KMS-11 (cell line): ENCODE measurements at regions not wholly inside any gene's neighbourhood (a gene's known extent, or its start where the extent isn't known, plus 50 kb on each side); places are given as distances from the start of the nearest gene placed in this dataset.

Experiments used
- H2AFZ ChIP-seq: fragments of 200-600 bp; sonication (generic); 2 replicates; pipeline ENCODE4 v1.6.1; 2016; ENCODE audit warnings: antibody characterized with exemption, mixed run types, low read depth
- H3K27ac ChIP-seq: fragments of 200-600 bp; sonication (generic); 2 replicates; pipeline ENCODE4 v1.6.1; 2016; ENCODE audit warnings: mild to moderate bottlenecking, mixed run types
- H3K27me3 ChIP-seq: fragments of 200-600 bp; sonication (generic); 2 replicates; pipeline ENCODE4 v1.6.1; 2017; ENCODE audit warnings: mild to moderate bottlenecking, low read depth, mixed run types, moderate library complexity; ENCODE audit not compliant: insufficient read depth
- H3K36me3 ChIP-seq: fragments of 200-600 bp; sonication (generic); 2 replicates; pipeline ENCODE4 v1.6.1; 2017; ENCODE audit warnings: mild to moderate bottlenecking, mixed run types; ENCODE audit not compliant: insufficient read depth
- H3K4me1 ChIP-seq: fragments of 200-600 bp; sonication (generic); 2 replicates; pipeline ENCODE4 v1.6.1; 2016; ENCODE audit warnings: mild to moderate bottlenecking, low read depth, mixed run types; ENCODE audit not compliant: poor library complexity, severe bottlenecking
- H3K4me2 ChIP-seq: fragments of 200-600 bp; sonication (generic); 2 replicates; pipeline ENCODE4 v1.7.0; 2016; ENCODE audit warnings: mild to moderate bottlenecking, mixed run types
- H3K4me3 ChIP-seq: fragments of 200-600 bp; sonication (generic); IDR thresholded peaks from 2 replicates; pipeline ENCODE4 v1.6.1; 2017; ENCODE audit warnings: low read depth, low read length, mixed read lengths; ENCODE audit not compliant: insufficient read depth
- H3K79me2 ChIP-seq: fragments of 200-600 bp; sonication (generic); 2 replicates; pipeline ENCODE4 v1.6.1; 2016; ENCODE audit warnings: low read depth, mixed run types; ENCODE audit not compliant: insufficient read depth
- H3K9ac ChIP-seq: fragments of 200-600 bp; sonication (generic); 2 replicates; pipeline ENCODE4 v1.6.1; 2016; ENCODE audit warnings: mild to moderate bottlenecking, mixed run types
- H4K20me1 ChIP-seq: fragments of 200-600 bp; sonication (generic); 2 replicates; pipeline ENCODE4 v1.6.1; 2016; ENCODE audit warnings: mild to moderate bottlenecking, mixed run types; ENCODE audit not compliant: insufficient read depth
- CTCF ChIP-seq: fragments of 200-600 bp; sonication (generic); conservative IDR thresholded peaks from 2 replicates; pipeline ENCODE4 v1.6.1; 2017; ENCODE audit warnings: low read depth, mild to moderate bottlenecking, antibody characterized with exemption, low read length, moderate library complexity, mixed read lengths

GRCh38 chr6:148240461-148240840, 102.2 kb upstream of the SASH1 start:
- no peak overlapping the region for H3K4me3 ChIP-seq
- H3K4me1 ChIP-seq = no peaks in the 10 kb centered on the region
- H3K9ac ChIP-seq = no peak overlapping the region
- no peaks in the 10 kb centered on the region for H4K20me1 ChIP-seq
- no peak overlapping the region for H3K27ac ChIP-seq
- no peak overlapping the region for H3K4me2 ChIP-seq
- no peak for TF ChIP-seq CTCF
- no peaks in the 10 kb centered on the region for H3K27me3 ChIP-seq
- no peaks in the 10 kb centered on the region for H3K36me3 ChIP-seq
- no peak overlapping the region for H2AFZ ChIP-seq
- H3K79me2 ChIP-seq = no peaks in the 10 kb centered on the region

DNA sequence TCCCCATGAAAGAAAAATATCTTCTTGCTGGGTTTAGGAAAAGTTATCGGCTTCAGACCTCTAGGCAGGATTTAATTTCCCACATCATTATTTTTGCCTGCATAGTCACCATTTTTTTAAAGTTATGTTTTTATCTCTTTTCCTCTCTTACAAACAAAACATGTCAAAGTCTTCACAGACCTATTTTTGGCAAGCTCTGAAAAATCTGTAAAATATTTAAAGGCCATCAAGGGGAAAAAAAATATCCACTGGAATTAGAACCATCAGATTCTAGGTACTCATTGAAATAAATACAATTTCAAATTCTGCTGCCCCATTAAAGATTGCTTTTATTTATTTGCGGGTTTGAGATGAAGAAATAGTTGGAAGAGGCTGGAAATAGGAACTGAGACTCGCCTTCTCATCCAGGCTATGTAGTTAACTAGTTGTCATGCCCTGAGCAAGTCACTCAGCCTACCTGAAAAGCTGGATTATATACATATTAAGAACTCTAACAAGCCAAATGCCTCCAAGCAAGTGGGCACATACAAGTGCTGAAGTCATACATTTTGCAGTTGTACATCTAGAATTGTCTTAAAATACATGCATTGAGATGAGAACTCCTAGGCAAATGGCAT, 101.7 kb upstream of the SASH1 start:
- no peaks in the 10 kb centered on the region for H3K4me1 ChIP-seq
- H3K4me2 ChIP-seq = no peak overlapping the region
- H3K79me2 ChIP-seq = no peaks in the 10 kb centered on the region
- H3K4me3 ChIP-seq = no peak overlapping the region
- H2AFZ ChIP-seq = no peak overlapping the region
- H3K9ac ChIP-seq = no peak overlapping the region
- H3K27me3 ChIP-seq = no peaks in the 10 kb centered on the region
- no peaks in the 10 kb centered on the region for H3K36me3 ChIP-seq
- no peak for TF ChIP-seq CTCF
- no peaks in the 10 kb centered on the region for H4K20me1 ChIP-seq
- H3K27ac ChIP-seq = no peak overlapping the region

GRCh38 chr6:148242180-148242579, 100.5 kb upstream of the SASH1 start:
- H3K27me3 ChIP-seq = no peaks in the 10 kb centered on the region
- H3K4me2 ChIP-seq = no peak overlapping the region
- no peaks in the 10 kb centered on the region for H3K36me3 ChIP-seq
- no peak overlapping the region for H2AFZ ChIP-seq
- H4K20me1 ChIP-seq = no peaks in the 10 kb centered on the region
- H3K79me2 ChIP-seq = no peaks in the 10 kb centered on the region
- no peak overlapping the region for H3K27ac ChIP-seq
- H3K9ac ChIP-seq = no peak overlapping the region
- no peak for TF ChIP-seq CTCF
- H3K4me1 ChIP-seq = no peaks in the 10 kb centered on the region
- H3K4me3 ChIP-seq = no peak overlapping the region

GRCh38 chr6:148244217-148244935, 98.3 kb upstream of the SASH1 start:
- Histone ChIP-seq H3K27ac (no peak overlapping the region), H3K4me2 (no peak overlapping the region), H2AFZ (no peak overlapping the region), H3K27me3 (no peaks in the 10 kb centered on the region), H4K20me1 (no peaks in the 10 kb centered on the region), H3K9ac (no peak overlapping the region), H3K4me3 (no peak overlapping the region), H3K4me1 (no peaks in the 10 kb centered on the region), H3K79me2 (no peaks in the 10 kb centered on the region), H3K36me3 (no peaks in the 10 kb centered on the region)
- no peak for TF ChIP-seq CTCF
